Daoy (cell line): ENCODE measurements at regions not wholly inside any gene's neighbourhood (a gene's known extent, or its start where the extent isn't known, plus 50 kb on each side); places are given as distances from the start of the nearest gene placed in this dataset.
"Not testable (repeated sequence)": the region's sequence is repeated elsewhere in the genome, so short reads cannot be mapped to it uniquely, and the experiment has no call there.

ENCODE experiments used
- DNase-seq: peaks from one replicate; pipeline ENCODE4 v3.0.0-alpha.2; 2015; ENCODE audit warnings: low read depth

- no peak for DNase-seq
Observed at GRCh38 chr13:42478531-42479156, 95.3 kb upstream of the TNFSF11 start.

GRCh38 chr13:42484386-42484785 lies 89.6 kb upstream of the TNFSF11 start:
- peak; percentile 21 for DNase-seq

GRCh38 chr13:42485272-42485671 lies 88.7 kb upstream of the TNFSF11 start:
- no peak for DNase-seq

GRCh38 chr13:42486711-42487198 lies 87.2 kb upstream of the TNFSF11 start:
- DNase-seq: peak; percentile 51

- DNase-seq: peak; percentile 9
Observed at GRCh38 chr13:42487221-42487620, 86.7 kb upstream of the TNFSF11 start.

GRCh38 chr13:42490676-42491075 lies 83.3 kb upstream of the TNFSF11 start:
- no peak for DNase-seq

- no peak for DNase-seq
Observed at GRCh38 chr13:42492372-42492920, 81.5 kb upstream of the TNFSF11 start.

GRCh38 chr13:42494157-42494556 lies 79.8 kb upstream of the TNFSF11 start:
- no peak for DNase-seq

GRCh38 chr13:42495255-42495654 lies 78.7 kb upstream of the TNFSF11 start:
- DNase-seq: no peak

- no peak for DNase-seq
Observed at GRCh38 chr13:42495751-42496150, 78.2 kb upstream of the TNFSF11 start.

GRCh38 chr13:42496926-42497554 lies 76.9 kb upstream of the TNFSF11 start:
- DNase-seq: not testable (repeated sequence)

- DNase-seq: peak; percentile 49
Observed at GRCh38 chr13:42497798-42498197, 76.2 kb upstream of the TNFSF11 start.

- no peak for DNase-seq
Observed at GRCh38 chr13:42498521-42498920, 75.4 kb upstream of the TNFSF11 start.
